ENCODE measurements at regions not wholly inside any gene's neighbourhood (a gene's known extent, or its start where the extent isn't known, plus 50 kb on each side); places are given as distances from the start of the nearest gene placed in this dataset.

GRCh38 chr11:70883323-70883940 is 368.9 kb downstream of the SHANK2 start:
- TF ChIP-seq CTCF (IDR thresholded peaks at IDR 0.05): no peak

GRCh38 chr11:70883973-70884623 is 368.3 kb downstream of the SHANK2 start:
- TF ChIP-seq CTCF (IDR thresholded peaks at IDR 0.05): no peak

- no peak for TF ChIP-seq CTCF (IDR thresholded peaks at IDR 0.05)
These were observed 366.8 kb downstream of the SHANK2 start for GRCh38 chr11:70885281-70886231.

- no peak for TF ChIP-seq CTCF (IDR thresholded peaks at IDR 0.05)
These were observed 366.1 kb downstream of the SHANK2 start for GRCh38 chr11:70886256-70886655.

GRCh38 chr11:70886676-70887541 is 365.5 kb downstream of the SHANK2 start:
- TF ChIP-seq CTCF (IDR thresholded peaks at IDR 0.05): no peak

- TF ChIP-seq CTCF (IDR thresholded peaks at IDR 0.05): no peak
These were observed 364.9 kb downstream of the SHANK2 start for GRCh38 chr11:70887542-70887827.

- TF ChIP-seq CTCF (IDR thresholded peaks at IDR 0.05): no peak
These were observed 364.3 kb downstream of the SHANK2 start for GRCh38 chr11:70888061-70888460.

Data from LNCAP (cell line).